Naive thymus-derived CD8-positive, alpha-beta T cell (primary cell): ENCODE measurements at regions not wholly inside any gene's neighbourhood (a gene's known extent, or its start where the extent isn't known, plus 50 kb on each side); places are given as distances from the start of the nearest gene placed in this dataset.

ENCODE experiments used
- ATAC-seq, 2 donors: fragments of 150-1000 bp; cut with Tn5 transposase in 1 of 2; sonication (Bioruptor Pico), chemical (Tn5 transposase) in 1 of 2; 1 replicate in 1 of 2; 2 replicates in 1 of 2; pipeline ENCODE4 v1.10.0; 2021; ENCODE audit warnings: mild to moderate bottlenecking in 2 of 2, moderate library complexity in 2 of 2
- POLR2A ChIA-PET: fragments of 350-600 bp; sonication (Branson Sonifier 250); formaldehyde crosslinking; loops from one replicate; lab custom pipeline; 2021; ENCODE audit warnings: antibody characterized with exemption; lab: Charles Lee
- DNase-seq, 10 donors: peaks; one replicate each; pipeline versions ENCODE4 v3.0.0 to v3.0.0-alpha.2; 2020 to 2022
- H3K27ac Mint-ChIP-seq, 10 donors: one replicate each; pipeline ENCODE4 v1.8.0; 2020 to 2022; ENCODE audit warnings: mild to moderate bottlenecking in 10 of 10, mixed read lengths in 10 of 10, moderate library complexity in 4 of 10, inconsistent platforms in 1 of 10
- H3K27me3 Mint-ChIP-seq, 5 donors: one replicate each; pipeline ENCODE4 v1.8.0; 2021 to 2022; ENCODE audit warnings: mixed read lengths in 5 of 5
- H3K36me3 Mint-ChIP-seq, 3 donors: one replicate each; pipeline ENCODE4 v1.8.0; 2020 to 2022; ENCODE audit warnings: mixed read lengths in 3 of 3, mild to moderate bottlenecking in 2 of 3, inconsistent platforms in 1 of 3
- H3K4me1 Mint-ChIP-seq, 4 donors: one replicate each; pipeline ENCODE4 v1.8.0; 2021 to 2022; ENCODE audit warnings: mixed read lengths in 4 of 4
- H3K4me3 Mint-ChIP-seq, 10 donors: one replicate each; pipeline ENCODE4 v1.8.0; 2020 to 2022; ENCODE audit warnings: mild to moderate bottlenecking in 10 of 10, mixed read lengths in 10 of 10, moderate library complexity in 6 of 10, inconsistent platforms in 1 of 10
- H3K9me3 Mint-ChIP-seq, 9 donors: one replicate each; pipeline ENCODE4 v1.8.0; 2020 to 2022; ENCODE audit warnings: mixed read lengths in 9 of 9, mild to moderate bottlenecking in 3 of 9, inconsistent platforms in 1 of 9, moderate library complexity in 1 of 9

GRCh38 chr6:103236923-103237322 lies 1622.8 kb downstream of the HACE1 start:
- POLR2A ChIA-PET, result no interaction called here

GRCh38 chr6:103231181-103231580 lies 1628.5 kb downstream of the HACE1 start:
- Mint-ChIP-seq H3K4me3 (no peak overlapping the region), H3K27me3 (no peaks in the 10 kb centered on the region), H3K36me3 (peaks cover 0 to 4% (median 0%) of the 10 kb centered on the region in 3 donors), H3K27ac (no peak overlapping the region), H3K9me3 (peaks cover 0 to 15% (median 4%) of the 10 kb centered on the region in 9 donors), H3K4me1 (no peaks in the 10 kb centered on the region)
- POLR2A ChIA-PET, result no interaction called here
- DNase-seq (no peak), ATAC-seq (no peak)

More at GRCh38 chr6:103236923-103237322, 1622.8 kb downstream of the HACE1 start:
- Mint-ChIP-seq H3K4me1 (no peaks in the 10 kb centered on the region), H3K27me3 (no peaks in the 10 kb centered on the region), H3K9me3 (peaks cover 0 to 17% (median 4%) of the 10 kb centered on the region in 9 donors), H3K27ac (no peak overlapping the region), H3K4me3 (no peak overlapping the region), H3K36me3 (no peaks in the 10 kb centered on the region)
- DNase-seq (no peak), ATAC-seq (no peak)

- Mint-ChIP-seq H3K4me3 (no peak overlapping the region), H3K27ac (no peak overlapping the region), H3K27me3 (no peaks in the 10 kb centered on the region), H3K4me1 (no peaks in the 10 kb centered on the region), H3K9me3 (peaks cover 0 to 23% (median 0%) of the 10 kb centered on the region in 9 donors), H3K36me3 (no peaks in the 10 kb centered on the region)
- ATAC-seq (no peak), DNase-seq (no peak)
- POLR2A ChIA-PET, result no interaction called here
Measured at GRCh38 chr6:103215847-103216246, 1643.9 kb downstream of the HACE1 start.

- no peak overlapping the region for H3K27ac Mint-ChIP-seq
- H3K36me3 Mint-ChIP-seq, result no peaks in the 10 kb centered on the region
- H3K9me3 Mint-ChIP-seq, result peaks cover 0 to 6% (median 2%) of the 10 kb centered on the region in 9 donors
- ATAC-seq (no peak), DNase-seq (no peak)
- POLR2A ChIA-PET, result no interaction called here
- H3K4me1 Mint-ChIP-seq, result no peaks in the 10 kb centered on the region
- no peaks in the 10 kb centered on the region for H3K27me3 Mint-ChIP-seq
- H3K4me3 Mint-ChIP-seq, result no peak overlapping the region
Measured at GRCh38 chr6:103210686-103211085, 1649.0 kb downstream of the HACE1 start.

- H3K27ac Mint-ChIP-seq, result no peak overlapping the region
- H3K27me3 Mint-ChIP-seq, result no peaks in the 10 kb centered on the region
- H3K4me3 Mint-ChIP-seq, result no peak overlapping the region
- H3K36me3 Mint-ChIP-seq, result no peaks in the 10 kb centered on the region
- ATAC-seq (no peak), DNase-seq (no peak)
- no peaks in the 10 kb centered on the region for H3K4me1 Mint-ChIP-seq
- H3K9me3 Mint-ChIP-seq, result peaks cover 0 to 13% (median 8%) of the 10 kb centered on the region in 9 donors
- POLR2A ChIA-PET, result no interaction called here
Measured at GRCh38 chr6:103198386-103198785, 1661.3 kb downstream of the HACE1 start.

GRCh38 chr6:103193413-103193812 lies 1666.3 kb downstream of the HACE1 start:
- POLR2A ChIA-PET, result no interaction called here
- Mint-ChIP-seq H3K27ac (no peak overlapping the region), H3K36me3 (no peaks in the 10 kb centered on the region), H3K27me3 (no peaks in the 10 kb centered on the region), H3K4me1 (no peaks in the 10 kb centered on the region), H3K4me3 (no peak overlapping the region), H3K9me3 (peaks cover 0 to 12% (median 6%) of the 10 kb centered on the region in 9 donors)
- no peak for ATAC-seq
- DNase-seq, result no peak

- H3K4me1 Mint-ChIP-seq, result no peaks in the 10 kb centered on the region
- H3K4me3 Mint-ChIP-seq, result no peak overlapping the region
- no peak overlapping the region for H3K27ac Mint-ChIP-seq
- H3K36me3 Mint-ChIP-seq, result no peaks in the 10 kb centered on the region
- no peak for ATAC-seq
- no peaks in the 10 kb centered on the region for H3K27me3 Mint-ChIP-seq
- H3K9me3 Mint-ChIP-seq, result peaks cover 0 to 12% (median 6%) of the 10 kb centered on the region in 9 donors
- no peak for DNase-seq
- POLR2A ChIA-PET, result no interaction called here
Measured at GRCh38 chr6:103191391-103192093, 1668.2 kb downstream of the HACE1 start.

- H3K36me3 Mint-ChIP-seq, result no peaks in the 10 kb centered on the region
- no peak for ATAC-seq
- POLR2A ChIA-PET, result no interaction called here
Measured at GRCh38 chr6:103184776-103185175, 1674.9 kb downstream of the HACE1 start.

GRCh38 chr6:103183831-103184411 lies 1675.8 kb downstream of the HACE1 start:
- no peak overlapping the region for H3K4me3 Mint-ChIP-seq
- H3K36me3 Mint-ChIP-seq, result no peaks in the 10 kb centered on the region
- H3K27ac Mint-ChIP-seq, result no peak overlapping the region
- DNase-seq (no peak), ATAC-seq (no peak)
- H3K4me1 Mint-ChIP-seq, result no peaks in the 10 kb centered on the region
- POLR2A ChIA-PET, result no interaction called here
- peaks cover 0 to 13% (median 2%) of the 10 kb centered on the region in 9 donors for H3K9me3 Mint-ChIP-seq
- no peaks in the 10 kb centered on the region for H3K27me3 Mint-ChIP-seq

More at GRCh38 chr6:103184776-103185175, 1674.9 kb downstream of the HACE1 start:
- Mint-ChIP-seq H3K4me1 (no peaks in the 10 kb centered on the region), H3K4me3 (no peak overlapping the region), H3K27ac (no peak overlapping the region), H3K9me3 (peaks cover 0 to 13% (median 2%) of the 10 kb centered on the region in 9 donors), H3K27me3 (no peaks in the 10 kb centered on the region)
- no peak for DNase-seq

- ATAC-seq, result no peak
- H3K4me3 Mint-ChIP-seq, result no peak overlapping the region
- no peaks in the 10 kb centered on the region for H3K36me3 Mint-ChIP-seq
- H3K9me3 Mint-ChIP-seq, result peaks cover 0 to 7% (median 4%) of the 10 kb centered on the region in 9 donors
- H3K27ac Mint-ChIP-seq, result no peak overlapping the region
- H3K27me3 Mint-ChIP-seq, result no peaks in the 10 kb centered on the region
- POLR2A ChIA-PET, result no interaction called here
- no peak for DNase-seq
- H3K4me1 Mint-ChIP-seq, result no peaks in the 10 kb centered on the region
Measured at GRCh38 chr6:103178193-103178592, 1681.5 kb downstream of the HACE1 start.

- POLR2A ChIA-PET, result no interaction called here
- H3K27ac Mint-ChIP-seq, result no peak overlapping the region
- ATAC-seq (no peak), DNase-seq (no peak)
- H3K4me3 Mint-ChIP-seq, result no peak overlapping the region
- no peaks in the 10 kb centered on the region for H3K36me3 Mint-ChIP-seq
- no peaks in the 10 kb centered on the region for H3K27me3 Mint-ChIP-seq
- H3K4me1 Mint-ChIP-seq, result no peaks in the 10 kb centered on the region
- H3K9me3 Mint-ChIP-seq, result peaks cover 0 to 7% (median 4%) of the 10 kb centered on the region in 9 donors
Measured at GRCh38 chr6:103177791-103178190, 1681.9 kb downstream of the HACE1 start.

GRCh38 chr6:103175056-103175455 lies 1684.7 kb downstream of the HACE1 start:
- no peaks in the 10 kb centered on the region for H3K4me1 Mint-ChIP-seq
- no peaks in the 10 kb centered on the region for H3K36me3 Mint-ChIP-seq
- DNase-seq (no peak), ATAC-seq (no peak)
- H3K27ac Mint-ChIP-seq, result no peak overlapping the region
- POLR2A ChIA-PET, result no interaction called here
- H3K9me3 Mint-ChIP-seq, result peaks cover 0 to 7% (median 4%) of the 10 kb centered on the region in 9 donors
- no peaks in the 10 kb centered on the region for H3K27me3 Mint-ChIP-seq
- H3K4me3 Mint-ChIP-seq, result no peak overlapping the region

- Mint-ChIP-seq H3K36me3 (no peaks in the 10 kb centered on the region), H3K4me3 (no peak overlapping the region), H3K27me3 (no peaks in the 10 kb centered on the region), H3K4me1 (no peaks in the 10 kb centered on the region), H3K27ac (no peak overlapping the region), H3K9me3 (peaks cover 0 to 9% (median 5%) of the 10 kb centered on the region in 9 donors)
- DNase-seq, result no peak
- POLR2A ChIA-PET, result no interaction called here
- no peak for ATAC-seq
Measured at GRCh38 chr6:103167345-103168071, 1692.2 kb downstream of the HACE1 start.
